Suppressor macrophage treated with lipopolysaccharide for 1 hour (primary cell): ENCODE measurements at regions not wholly inside any gene's neighbourhood (a gene's known extent, or its start where the extent isn't known, plus 50 kb on each side); places are given as distances from the start of the nearest gene placed in this dataset.
A peak's percentile ranks its signal among the peaks of the same experiment; 100 is the strongest.

ENCODE experiments used
- DNase-seq, 3 donors: peaks; one replicate each; pipeline ENCODE4 v3.0.0-alpha.2; 2020 to 2022

DNA sequence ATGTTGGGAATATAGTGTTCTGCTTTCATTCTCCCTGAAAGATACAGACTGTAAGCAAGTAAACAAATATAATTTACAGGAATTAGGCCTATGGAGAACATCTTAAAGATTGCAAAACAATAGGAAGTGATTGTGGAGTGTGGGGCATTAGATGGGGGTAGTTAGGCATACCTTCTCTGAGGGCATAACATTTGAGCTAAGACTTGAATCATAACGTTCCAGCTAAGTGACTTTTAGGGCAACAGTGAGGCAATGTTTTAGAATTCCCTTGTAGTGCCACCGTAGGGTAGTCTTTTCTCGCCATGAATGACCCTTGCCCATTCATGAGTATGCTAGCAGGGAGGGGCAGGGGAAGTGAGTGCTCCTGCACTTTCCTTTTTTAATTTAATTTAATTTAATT, 173.3 kb downstream of the SPATA31D1 start:
- no peak for DNase-seq

DNA sequence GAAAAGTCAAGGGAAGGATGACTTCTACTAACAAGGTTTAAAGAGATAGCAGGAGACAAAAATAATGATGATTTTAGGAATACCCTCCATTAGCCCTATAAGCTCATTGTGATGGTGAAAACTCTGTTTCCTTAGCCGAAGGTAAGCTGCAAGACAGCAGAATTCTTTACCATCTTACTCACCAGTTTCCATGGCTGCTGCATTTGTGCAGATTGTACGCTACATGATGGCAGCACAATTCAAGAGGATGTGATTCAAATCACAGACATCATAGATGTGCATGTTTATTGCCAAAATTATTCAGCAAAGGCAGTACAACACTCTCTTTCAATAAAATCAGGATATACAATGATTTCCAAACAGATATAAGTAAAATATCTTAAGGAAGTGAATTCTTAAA, 175.6 kb downstream of the SPATA31D1 start:
- DNase-seq, result no peak

DNA sequence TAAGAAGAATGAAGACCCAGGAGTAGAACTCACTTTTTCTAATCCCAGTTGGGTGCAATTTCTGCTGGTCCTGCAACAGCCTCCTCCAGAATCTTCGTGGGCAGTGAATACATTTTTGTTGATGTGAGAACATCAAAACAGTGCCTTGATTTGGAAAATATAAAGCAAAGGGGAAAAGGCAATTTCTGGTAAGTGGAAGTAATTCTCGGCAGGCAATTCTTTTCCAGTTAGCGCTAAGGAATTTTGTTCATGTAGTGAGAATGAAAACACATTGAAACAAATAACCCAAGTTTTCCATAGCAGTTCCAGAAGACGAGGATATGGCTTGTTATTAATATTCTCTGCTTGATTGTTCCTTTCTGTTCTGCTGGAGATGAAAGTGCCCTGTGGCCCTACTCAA, 178.7 kb downstream of the SPATA31D1 start:
- no peak for DNase-seq

DNA sequence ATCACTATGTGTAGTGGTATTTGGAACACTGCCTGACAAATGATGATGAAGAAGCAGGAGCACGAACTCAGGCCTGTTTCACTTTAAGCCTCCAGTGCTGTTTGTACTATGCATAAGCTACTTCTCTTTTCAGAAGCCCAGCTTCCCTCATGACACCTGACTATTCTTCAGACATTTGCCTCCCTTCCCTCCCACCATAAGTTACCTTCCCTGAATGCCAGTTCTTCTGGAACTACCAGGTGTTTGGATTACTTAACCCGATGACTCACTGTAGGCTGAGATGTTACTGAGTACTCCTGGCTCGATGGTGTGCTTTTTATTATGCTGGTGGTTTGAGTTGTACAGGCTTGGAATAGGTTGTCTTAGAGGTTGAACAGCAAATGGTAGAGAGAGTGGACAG, 180.0 kb downstream of the SPATA31D1 start:
- DNase-seq, result peak in 2 of 3 donors; percentile 7

DNA sequence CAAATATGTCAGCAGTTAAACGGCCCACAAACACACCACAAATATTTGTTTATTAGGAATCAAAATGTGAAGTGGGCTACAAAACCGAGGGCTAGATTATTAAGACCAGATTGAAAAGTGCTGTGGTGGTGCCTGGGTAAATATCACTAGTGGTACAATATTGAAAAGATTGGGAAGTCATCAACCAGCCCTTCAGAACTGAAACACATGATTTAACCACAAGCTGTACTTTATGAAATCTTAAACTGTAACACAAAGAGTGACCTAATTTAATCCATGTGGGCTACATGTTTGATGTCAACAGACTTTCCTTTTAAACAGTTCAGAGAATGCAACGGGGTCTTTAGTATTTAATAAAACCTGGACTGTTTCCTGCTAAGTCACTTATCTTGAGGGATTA, 182.3 kb downstream of the SPATA31D1 start:
- peak in 2 of 3 donors; percentile 2 to 26 for DNase-seq

DNA sequence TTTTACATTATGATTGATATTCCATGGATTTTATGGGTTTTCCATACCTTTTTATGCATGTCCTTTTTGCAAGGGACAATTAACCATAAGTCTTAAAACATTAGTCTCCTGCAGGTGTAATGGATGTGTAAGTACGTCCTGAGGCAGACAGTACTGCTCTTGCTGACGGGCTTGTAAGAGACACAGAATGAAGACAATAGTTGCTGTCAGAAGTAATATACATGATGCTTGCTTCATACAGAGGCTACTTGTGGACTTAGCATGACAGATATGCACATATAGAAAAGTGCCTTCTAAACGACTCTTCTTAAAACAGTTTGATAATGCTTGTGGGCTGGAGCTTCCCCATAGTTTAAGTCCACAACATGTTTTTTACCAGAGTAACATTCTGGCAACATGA, 182.7 kb downstream of the SPATA31D1 start:
- no peak for DNase-seq

DNA sequence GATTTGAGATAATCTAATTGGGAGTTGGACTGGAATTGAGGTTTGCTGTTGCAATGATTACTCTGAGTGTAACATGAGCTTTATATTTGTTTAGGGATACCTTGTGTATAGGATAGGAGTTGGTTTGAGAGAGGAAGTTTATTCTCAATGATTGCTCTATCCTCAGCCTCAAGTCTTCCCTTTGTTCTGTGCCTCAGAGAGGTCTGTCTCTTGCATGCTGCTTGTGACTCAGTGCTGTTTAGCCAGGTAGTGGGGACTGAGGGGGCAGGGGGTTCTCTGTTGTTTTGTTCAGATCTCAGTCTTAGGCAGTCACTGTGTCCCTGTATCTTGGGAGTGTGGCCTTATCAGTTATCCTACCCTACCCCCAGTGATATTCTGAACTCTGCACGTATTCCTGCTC, 192.1 kb downstream of the SPATA31D1 start:
- DNase-seq, result no peak

DNA sequence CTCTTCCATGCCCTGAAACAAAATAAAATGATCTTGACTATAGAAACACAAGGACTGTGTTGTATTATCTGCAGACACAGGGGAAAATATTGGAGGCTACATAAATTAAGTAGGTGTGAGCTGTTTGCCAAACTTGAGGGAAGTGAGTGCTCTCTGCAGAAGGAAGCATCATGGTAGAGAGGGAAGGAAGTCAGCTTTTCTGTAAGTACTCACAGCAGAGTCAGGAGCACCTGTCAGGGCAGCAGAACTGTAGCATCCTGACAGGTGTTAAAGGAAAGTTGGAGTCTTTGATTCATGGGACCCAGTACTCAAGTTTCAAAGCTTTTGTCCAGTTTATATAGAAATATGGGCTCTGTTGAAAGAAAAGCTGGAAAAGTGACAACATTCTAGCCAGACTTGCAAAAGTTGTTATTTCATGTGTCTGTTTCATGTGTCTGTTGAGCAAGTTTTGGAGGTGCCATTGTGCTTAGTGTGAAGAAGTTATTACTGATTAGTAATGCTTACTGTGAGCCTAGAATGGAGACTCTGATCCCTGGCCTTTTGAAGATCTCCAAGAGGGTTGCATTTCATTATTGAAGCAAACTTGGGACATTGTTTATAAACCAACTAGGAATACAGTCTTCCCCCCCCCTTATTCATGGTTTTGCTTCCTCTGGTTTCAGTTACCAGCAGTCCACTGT, 194.7 kb downstream of the SPATA31D1 start:
- DNase-seq, result no peak

DNA sequence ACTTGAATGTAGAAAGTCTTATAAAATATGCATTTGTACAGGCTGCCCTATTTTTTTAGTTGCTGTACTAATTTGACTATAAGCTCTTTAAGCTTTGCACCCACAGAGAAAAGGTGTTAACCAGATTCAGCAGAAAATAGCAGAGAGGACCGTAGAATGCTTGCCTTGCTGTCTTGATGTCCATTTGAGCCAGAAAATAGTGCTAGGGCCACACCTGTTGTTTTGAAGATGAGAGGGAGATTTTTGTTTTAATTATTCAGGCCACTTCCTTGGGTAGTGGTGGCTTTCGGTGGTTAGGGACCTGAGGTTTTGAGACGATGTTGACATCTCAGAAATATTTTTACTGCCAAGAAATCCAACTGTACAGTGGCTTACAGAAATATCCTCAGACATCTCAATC, 196.0 kb downstream of the SPATA31D1 start:
- DNase-seq, result no peak

DNA sequence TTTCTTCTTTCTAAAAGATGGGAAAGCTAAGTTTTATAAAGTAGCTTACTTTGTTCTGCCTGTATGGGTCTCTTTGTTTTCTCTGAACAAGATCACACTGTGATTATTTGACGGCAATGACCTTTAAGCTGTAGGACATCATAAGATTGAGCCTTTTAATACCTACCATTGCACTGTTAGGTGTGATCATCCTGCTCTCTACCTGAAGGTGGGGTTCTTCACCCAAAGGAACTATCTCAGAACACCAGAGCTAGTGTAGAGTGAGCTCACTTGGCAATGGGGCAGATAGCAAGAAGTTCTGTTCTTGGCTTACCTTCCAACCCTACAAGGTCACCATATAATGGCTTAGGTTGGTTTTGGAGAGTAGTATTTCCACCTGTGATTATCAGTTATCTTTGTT, 200.2 kb downstream of the SPATA31D1 start:
- no peak for DNase-seq

DNA sequence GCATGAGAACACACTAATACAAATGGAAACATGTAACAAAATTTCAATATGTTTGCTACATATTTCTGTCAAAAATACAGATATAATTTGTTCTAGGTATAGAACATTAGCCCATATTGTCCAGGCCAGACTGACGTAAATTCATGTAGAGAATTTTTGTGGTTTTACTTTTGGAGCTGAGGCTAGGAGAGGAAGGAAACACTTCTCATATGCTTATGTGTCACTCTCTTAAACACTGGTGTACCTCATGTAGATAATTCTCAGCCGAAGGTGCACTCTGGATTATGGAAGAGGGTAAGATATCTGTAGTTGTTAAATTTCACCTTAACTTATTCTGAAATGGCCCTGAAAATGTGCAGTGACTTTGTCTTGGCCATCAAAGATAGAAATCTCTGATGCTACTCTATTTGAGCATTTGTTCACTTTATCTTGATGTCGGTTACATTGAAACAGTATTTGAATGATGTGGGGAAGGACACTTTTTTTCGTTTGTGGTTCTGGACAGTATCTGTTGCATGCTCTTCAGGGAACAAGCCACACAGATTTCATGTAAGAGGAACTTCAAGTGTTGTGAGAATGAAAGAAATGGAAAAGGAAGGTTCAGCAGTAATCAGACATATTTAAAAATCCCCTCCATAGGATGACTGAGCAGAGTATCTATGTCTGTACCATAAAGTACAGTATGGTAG, 202.7 kb downstream of the SPATA31D1 start:
- DNase-seq, result peak; percentile 44 to 70 (median 60)

DNA sequence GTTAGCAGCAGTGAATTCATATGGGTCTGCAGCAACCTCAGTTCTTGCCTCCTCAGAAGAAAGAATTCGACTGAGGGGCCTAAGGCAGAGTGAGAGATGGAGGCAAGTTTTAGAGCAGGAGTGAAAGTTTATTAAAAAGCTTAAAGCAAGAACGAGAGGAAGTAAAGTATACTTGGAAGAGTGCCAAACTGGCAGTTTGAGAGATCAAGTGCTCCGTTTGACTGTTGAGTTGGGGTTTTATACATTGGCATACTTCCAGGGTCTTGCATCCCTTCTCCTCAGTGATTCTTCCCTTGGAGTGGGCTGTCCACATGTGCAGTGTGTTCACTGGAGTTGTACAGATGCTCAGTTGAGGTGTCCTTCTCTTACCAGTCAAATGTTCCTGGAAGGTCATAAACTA, 203.6 kb downstream of the SPATA31D1 start:
- peak in 2 of 3 donors; percentile 8 to 15 for DNase-seq

DNA sequence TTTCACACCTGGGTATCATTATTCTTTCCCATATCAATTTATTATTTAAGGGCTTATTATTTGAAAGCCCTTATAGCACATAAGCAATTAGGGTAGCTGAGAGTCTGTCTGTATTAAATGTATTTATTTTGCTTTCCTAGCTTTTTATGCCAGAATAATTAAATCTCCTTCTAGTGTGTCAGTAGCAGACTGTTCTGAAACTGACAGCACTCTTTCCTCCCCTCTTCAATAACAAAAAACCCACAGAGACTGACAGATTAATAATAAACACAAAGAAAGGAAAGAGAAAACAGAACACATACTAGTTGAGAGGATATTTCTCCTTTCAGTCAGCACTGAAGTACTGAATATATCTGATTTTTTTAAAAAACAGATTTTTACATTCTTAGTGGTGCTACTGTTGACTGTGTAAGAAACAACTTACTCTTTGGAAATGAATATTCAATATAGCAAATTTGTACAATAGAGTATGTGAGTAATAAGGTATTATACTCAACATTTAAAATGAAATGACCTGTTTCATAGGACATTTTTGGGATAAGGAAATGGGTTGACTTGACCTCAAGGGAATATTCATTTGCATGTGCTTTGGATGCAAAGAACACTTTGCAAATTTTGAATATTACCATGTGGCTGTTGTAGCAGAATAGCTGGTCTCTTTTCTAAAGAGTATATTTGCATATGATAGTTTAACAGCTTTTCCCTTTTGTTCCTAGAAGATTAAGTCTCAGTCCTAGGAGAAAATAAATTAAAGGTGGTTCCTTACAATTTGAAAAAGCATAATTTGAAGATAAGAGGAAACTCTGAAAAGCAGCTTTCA, 208.3 kb downstream of the SPATA31D1 start:
- DNase-seq, result no peak

DNA sequence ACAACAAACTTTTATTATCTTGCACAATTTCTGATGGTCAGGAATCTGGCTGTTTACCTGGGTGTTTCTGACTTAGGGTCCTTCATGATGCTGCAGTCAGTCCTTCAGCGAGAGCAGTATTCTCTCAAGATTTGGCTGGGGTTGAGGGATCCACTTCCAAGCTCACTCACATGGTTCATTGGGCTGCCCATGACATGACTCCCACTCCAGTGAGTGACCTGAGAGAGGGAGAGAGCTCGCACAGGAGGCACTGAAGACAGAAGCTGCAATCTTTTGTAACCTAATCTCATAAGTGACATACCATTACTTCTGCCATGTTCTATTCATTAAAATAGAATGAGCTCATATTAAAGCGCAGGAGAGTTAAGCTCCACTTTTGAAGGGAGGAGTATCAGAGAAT, 212.6 kb downstream of the SPATA31D1 start:
- DNase-seq, result no peak

DNA sequence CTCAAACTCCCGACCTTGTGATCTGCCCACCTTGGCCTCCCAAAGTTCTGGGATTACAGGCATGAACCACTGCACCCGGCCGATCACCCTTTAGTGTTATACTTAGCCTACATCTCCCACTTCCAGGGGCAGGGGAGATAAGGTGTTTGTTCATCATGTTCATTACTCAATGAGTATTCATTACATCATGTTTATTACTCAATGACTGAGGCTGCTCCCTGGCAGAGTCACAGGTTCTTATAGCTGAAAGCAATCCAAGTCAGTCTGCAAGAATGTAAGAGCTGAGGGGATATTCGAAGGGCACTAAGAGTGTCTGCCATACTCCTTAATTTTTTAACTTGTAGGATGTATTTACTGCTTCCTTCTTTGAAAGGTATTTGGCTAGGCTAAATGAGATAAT, 214.2 kb downstream of the SPATA31D1 start:
- DNase-seq, result peak in 2 of 3 donors; percentile 21 to 24

DNA sequence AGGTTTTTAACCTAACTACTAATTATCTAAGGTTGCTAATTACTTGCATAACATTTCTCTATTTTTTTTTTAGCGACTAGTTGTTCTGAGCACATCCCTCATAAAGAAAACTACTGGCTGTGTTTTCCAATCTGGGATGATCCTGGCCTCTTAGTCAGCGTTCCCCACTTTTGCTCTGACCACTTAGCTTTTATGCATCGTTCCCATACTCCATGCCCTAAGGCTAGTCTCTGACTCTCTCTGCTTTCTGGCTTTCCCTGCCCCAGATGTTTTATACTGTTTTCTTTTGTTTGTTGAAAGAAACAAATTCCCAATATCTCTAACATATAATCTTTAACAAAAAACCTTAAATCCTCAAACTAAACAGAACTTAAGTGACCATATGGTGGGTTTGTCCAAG, 217.9 kb downstream of the SPATA31D1 start:
- DNase-seq, result no peak

DNA sequence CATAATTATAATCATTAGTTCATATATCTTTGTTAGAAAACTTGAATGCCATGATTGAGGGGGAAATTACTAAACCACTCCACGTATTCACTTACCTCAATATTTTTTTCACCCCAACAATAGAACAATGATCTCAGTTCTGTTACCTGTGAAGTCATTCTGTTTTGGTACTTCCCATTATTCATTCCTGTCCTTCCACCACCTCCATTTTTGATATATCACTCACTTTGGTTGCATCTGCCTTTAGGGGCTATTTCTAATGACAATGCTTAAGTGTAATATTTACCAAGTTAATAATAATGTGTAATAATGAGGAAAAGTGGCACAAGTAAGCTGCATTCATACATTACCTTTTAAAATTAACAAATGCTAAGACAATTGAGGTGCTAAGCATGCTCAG, 218.4 kb downstream of the SPATA31D1 start:
- no peak for DNase-seq

DNA sequence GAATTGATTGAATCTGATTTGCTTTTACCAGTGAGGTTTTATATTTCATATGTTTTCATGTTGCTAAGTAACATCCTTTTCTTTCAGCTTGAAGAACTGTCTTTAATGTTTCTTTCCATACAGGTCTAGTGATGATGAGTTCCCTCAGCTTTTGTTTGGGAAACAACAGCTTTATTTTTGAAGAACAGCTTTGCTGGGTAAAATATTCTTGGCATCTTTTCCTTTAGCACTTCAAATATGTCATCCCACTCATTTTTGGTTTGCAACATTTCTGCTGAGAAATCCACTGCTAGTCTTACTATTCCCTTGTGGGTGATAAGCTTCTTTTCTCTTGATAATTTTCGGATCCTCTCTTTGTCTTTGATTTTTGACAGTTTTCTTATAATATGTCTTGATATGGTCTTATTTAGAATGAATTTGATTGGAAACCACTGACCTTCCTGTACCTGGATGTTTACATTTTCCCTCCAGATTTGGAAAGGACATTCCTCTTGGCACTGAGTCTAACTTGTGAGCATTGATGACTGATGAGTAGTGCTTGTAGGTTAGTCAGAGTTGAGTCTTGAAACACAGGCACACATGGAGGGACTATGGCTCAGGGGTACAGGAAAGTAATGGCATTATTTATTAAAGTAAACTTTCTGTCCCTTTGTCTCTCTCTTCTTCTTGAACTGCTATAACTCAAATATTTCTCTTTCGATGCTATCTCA, 220.3 kb downstream of the SPATA31D1 start:
- DNase-seq, result no peak

DNA sequence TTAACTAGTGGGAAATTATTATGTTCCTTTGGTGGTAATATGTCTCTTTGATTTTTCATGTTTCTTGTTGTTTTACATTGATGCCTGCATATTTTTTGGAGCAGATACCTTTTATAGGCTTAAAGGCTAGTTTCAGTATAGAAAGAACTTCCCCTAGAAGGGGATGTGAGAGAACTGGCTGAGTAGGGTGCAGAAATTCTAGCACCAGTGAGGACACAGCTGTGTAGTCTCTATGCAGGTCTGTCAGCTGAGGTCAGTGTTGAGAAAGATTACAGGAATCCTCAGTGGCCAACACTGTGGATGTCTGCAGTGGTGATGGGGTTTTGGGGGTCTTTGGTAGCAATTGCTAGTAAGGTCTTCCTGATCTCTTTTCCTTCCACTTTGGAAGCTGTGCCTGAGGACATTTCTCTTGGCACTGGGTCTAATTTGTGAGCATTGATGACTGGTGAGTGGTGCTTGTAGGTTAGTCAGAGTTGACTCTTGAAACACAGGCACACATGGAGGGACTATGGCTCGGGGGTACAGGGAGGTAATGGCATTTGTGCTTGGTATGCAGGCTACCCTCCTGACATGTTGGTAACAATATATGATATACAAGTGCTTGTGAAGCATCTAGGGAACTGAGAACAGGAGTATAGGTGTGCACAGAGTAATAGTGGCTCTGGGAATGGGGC, 221.4 kb downstream of the SPATA31D1 start:
- no peak for DNase-seq

DNA sequence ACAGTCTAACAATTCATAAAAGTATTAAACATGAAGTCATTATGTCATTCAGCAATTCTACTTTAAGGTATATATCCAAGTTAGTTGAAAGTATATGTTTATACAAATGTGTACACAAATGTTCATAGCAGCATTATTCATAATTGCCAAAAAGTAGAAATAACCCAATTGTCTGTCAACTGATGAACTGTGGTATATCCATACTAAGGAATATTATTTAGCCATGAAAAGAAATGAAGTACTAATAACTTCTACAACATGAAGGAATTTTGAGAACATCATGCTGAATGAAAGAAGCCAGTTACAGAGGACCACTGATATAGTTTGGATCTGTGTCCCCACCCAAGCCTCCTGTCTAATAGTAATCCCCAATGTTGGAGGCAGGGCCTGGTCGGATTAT, 224.3 kb downstream of the SPATA31D1 start:
- DNase-seq, result no peak

DNA sequence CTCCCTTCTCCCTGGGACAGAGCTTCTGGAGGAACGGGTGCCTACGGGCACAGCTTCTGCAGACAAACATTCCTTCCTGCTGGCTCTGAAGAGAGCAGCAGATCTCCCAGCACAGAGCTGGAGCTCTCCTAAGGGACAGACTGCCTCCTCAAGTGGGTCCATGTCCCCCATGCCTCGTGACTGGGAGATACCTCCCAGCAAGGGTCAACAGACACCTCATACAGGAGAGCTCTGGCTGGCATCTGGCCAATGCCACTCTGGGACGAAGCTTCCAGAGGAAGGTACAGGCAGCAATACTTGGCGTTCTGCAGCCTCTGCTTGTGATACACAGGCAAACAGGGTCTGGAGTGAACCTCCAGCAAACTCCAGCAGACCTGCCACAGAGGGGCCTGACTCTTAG, 227.9 kb downstream of the SPATA31D1 start:
- no peak for DNase-seq

DNA sequence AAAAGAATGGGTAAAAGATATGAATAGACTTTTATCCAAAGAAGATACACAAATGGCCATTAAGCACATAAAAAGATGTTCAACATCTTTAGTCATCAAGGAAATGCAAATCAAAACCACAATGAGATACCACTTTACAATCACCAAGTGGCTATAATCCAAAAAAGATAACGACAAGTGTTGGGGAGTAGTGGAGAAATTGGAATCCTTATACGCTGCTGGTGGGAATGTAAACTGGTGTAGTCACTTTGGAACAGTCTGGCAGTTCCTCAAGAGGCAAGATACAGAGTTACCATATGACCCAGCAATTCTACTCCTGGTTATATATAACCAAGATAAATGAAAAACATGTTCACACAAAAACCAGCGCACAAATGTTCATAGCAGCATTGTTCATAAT, 234.9 kb downstream of the SPATA31D1 start:
- no peak for DNase-seq

DNA sequence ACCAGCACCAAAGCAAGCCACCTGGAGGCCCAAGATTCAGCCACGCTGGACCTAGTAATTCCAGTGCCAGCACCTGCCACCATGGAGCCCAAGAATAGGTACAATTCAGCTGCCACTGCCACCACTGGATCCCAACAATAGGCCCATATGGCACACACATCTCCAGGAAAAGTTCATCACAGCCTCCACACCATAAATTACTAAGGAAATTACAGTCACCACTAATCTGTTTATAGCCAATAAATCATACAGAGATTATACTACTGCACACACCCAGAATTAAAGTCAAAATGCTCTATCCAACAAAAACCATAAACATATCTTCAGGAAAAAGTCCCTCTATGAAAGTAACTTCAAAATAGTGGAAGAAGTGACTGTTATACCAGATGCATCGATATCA, 242.8 kb downstream of the SPATA31D1 start:
- DNase-seq, result no peak
